GM06990 (cell line): ENCODE measurements at regions not wholly inside any gene's neighbourhood (a gene's known extent, or its start where the extent isn't known, plus 50 kb on each side); places are given as distances from the start of the nearest gene placed in this dataset.
"Not testable (repeated sequence)": the region's sequence is repeated elsewhere in the genome, so short reads cannot be mapped to it uniquely, and the experiment has no call there.

ENCODE experiments used
- DNase-seq: peaks from one replicate; pipeline ENCODE4 v3.0.0-alpha.2; 2011; ENCODE audit not compliant: insufficient read length; ENCODE audit errors: extremely low read depth
- H3K27me3 ChIP-seq: replicated peaks from 2 replicates; pipeline ENCODE4 v1.6.0; 2011; ENCODE audit warnings: low read length; ENCODE audit not compliant: control insufficient read depth, insufficient read depth
- H3K36me3 ChIP-seq: 2 replicates; pipeline ENCODE4 v1.5.1; 2011; ENCODE audit warnings: low read length; ENCODE audit not compliant: control insufficient read depth, insufficient read depth
- H3K4me3 ChIP-seq: replicated peaks from 2 replicates; pipeline ENCODE4 v1.5.1; 2011; ENCODE audit warnings: low read depth, mild to moderate bottlenecking, control low read depth, low read length
- TF ChIP-seq, protein P1 (sequence below): IDR thresholded peaks from 2 replicates; pipeline ENCODE4 v1.5.1; 2011; ENCODE audit warnings: low read length, control low read depth, mild to moderate bottlenecking, inconsistent platforms; ENCODE audit not compliant: insufficient read depth, poor library complexity, severe bottlenecking

DNA sequence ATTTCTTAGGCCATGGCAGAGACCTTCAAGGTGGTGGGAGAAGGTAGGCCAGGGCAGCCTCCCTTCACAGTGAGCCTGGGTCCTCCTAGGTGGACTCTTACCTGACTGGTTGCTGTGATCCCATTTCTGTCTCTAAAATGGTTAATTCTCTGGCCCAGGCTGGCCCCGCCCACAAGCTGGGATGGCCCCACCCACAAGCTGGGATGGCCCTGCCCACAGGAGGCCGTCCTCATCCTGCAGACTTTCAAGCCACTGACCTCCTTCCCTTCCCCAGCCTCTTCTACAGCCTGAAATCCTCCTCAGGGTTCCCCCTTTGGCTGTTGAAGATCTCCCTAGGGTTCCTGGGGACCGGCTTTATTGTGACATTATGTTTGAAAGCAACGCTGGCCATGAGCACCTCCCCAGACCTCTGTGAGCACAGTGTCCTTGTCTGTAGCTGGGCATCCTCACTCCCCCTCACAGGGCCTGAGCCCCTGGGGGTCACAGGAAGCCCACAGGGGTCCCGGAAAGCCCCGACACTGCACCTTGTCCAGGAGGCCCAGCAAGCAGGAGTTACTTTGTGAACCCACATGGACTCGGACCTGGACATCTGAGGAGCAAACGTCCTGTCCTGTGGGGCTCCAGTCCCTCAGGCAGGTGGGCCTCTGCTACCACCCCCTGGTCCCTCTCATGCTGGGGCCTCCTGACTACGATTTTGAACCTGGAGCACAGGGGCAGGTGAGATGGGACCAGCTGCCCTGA lies 621.7 kb downstream of the MATN1 start:
- H3K27me3 ChIP-seq = no peaks in the 10 kb centered on the region; the same call in 1 of the 2 replicates
- H3K4me3 ChIP-seq = no peak overlapping the region
- DNase-seq = no peak
- no peaks in the 10 kb centered on the region for H3K36me3 ChIP-seq
- TF ChIP-seq, protein P1, sequence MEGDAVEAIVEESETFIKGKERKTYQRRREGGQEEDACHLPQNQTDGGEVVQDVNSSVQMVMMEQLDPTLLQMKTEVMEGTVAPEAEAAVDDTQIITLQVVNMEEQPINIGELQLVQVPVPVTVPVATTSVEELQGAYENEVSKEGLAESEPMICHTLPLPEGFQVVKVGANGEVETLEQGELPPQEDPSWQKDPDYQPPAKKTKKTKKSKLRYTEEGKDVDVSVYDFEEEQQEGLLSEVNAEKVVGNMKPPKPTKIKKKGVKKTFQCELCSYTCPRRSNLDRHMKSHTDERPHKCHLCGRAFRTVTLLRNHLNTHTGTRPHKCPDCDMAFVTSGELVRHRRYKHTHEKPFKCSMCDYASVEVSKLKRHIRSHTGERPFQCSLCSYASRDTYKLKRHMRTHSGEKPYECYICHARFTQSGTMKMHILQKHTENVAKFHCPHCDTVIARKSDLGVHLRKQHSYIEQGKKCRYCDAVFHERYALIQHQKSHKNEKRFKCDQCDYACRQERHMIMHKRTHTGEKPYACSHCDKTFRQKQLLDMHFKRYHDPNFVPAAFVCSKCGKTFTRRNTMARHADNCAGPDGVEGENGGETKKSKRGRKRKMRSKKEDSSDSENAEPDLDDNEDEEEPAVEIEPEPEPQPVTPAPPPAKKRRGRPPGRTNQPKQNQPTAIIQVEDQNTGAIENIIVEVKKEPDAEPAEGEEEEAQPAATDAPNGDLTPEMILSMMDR = no peak

DNA sequence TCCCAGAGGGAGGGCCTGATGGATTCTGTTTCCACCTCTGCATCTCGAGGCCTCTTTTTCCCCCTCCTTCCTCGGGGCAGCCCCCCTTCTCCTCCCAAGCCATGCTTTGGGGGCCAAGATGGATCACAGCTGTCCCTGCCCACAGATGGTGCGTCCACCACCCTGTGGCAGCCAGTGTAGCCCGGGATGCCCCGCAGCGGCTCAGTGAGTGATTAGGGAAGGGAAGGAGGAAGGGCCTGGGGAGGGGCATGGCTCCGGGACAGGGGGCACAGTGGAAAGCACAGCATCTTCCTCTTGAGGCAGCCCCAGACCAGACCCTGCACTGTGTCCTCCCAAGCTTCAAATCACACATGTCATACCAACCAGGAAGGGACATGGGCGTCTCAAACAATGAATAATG lies 622.4 kb downstream of the MATN1 start:
- no peaks in the 10 kb centered on the region; the same call in 1 of the 2 replicates for H3K27me3 ChIP-seq

DNA sequence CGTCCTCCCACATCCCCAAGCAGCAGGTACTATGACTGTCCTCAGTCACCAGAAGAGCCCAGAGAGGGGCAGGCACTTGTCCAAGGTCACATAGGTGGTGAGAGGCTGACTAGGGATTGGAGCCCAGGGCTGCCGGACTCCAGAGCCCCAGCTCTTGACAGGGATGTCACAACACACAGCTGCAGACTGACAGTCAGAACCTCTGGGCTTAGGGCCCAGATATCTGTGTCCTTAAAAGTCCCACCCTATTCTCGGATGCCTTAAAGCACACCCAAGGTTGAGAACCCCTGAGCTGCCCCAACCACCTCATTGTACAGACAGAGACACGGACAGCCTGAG lies 622.9 kb downstream of the MATN1 start:
- no peaks in the 10 kb centered on the region for H3K36me3 ChIP-seq
- no peaks in the 10 kb centered on the region; the same call in 1 of the 2 replicates for H3K27me3 ChIP-seq
- no peak for DNase-seq
- H3K4me3 ChIP-seq = no peak overlapping the region
- TF ChIP-seq, protein P1 = no peak

More for the DNA sequence above, 622.4 kb downstream of the MATN1 start:
- Histone ChIP-seq H3K4me3 (no peak overlapping the region), H3K36me3 (no peaks in the 10 kb centered on the region)
- TF ChIP-seq, protein P1 = no peak
- DNase-seq = no peak

DNA sequence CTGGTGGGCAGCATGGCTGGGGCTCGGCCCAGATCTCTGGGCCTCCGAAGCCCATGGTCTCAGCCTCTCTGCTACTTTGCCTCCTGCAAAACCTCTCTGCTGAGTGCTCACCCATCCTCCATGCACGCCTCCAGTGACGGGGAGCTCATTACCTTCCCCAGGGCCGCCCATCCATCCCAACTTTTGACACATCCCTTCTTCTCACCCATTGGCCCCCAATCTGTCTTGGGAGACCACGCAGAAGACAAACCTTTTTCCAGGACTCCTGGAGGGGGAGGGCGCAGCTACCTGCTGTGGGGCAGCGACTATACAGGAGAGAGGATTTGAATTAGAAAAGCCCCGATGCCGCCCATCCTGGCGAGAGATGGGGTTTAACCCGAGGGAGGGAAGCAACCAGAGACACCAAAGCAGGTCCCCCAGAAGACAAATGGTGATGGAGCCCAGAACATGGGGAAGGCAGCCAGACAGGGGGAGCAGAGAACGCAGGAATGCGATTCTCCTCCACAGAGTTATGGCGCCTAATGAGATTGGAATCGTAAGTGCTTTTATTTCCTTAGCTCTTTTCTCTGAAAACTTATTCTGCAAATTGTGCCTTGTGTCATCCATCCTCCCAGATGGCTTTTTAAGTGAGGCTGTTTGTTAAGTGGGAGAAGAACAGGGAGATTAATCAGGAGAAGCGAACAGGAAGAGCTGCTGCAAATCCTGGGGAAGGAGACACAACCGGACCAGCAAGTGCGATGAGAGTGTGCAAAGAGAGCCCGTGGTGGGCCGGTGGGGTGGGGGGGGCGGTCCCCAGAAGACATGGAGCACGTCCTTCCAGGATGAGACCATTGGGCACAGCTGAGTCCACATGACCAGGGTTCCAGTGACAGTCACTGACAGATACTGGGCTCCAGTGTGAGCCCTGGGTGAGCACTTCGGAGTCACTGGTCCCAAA lies 623.5 kb downstream of the MATN1 start:
- H3K4me3 ChIP-seq = no peak overlapping the region

DNA sequence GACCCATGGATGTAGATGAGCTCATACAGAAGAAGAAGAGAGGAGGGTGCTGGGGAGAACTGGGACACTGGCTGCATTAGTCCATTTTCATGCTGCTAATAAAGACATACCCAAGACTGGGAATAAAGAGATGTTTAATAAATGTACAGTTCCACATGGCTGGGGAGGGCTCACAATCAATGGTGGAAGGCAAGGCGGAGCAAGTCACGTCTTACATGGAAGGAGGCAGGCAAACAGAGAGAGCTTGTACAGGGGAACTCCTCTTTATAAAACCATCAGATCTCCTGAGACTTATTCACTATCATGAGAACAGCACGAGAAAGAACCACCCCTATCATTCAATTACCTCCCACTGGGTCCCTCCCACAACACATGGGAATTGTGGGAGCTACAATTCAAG lies 625.5 kb downstream of the MATN1 start:
- not testable (repeated sequence) for H3K4me3 ChIP-seq, DNase-seq, H3K27me3 ChIP-seq, H3K36me3 ChIP-seq

More for the DNA sequence above, 623.5 kb downstream of the MATN1 start:
- Histone ChIP-seq H3K36me3 (no peaks in the 10 kb centered on the region), H3K27me3 (no peaks in the 10 kb centered on the region; the same call in 1 of the 2 replicates)
- DNase-seq = no peak
- TF ChIP-seq, protein P1 = no peak

DNA sequence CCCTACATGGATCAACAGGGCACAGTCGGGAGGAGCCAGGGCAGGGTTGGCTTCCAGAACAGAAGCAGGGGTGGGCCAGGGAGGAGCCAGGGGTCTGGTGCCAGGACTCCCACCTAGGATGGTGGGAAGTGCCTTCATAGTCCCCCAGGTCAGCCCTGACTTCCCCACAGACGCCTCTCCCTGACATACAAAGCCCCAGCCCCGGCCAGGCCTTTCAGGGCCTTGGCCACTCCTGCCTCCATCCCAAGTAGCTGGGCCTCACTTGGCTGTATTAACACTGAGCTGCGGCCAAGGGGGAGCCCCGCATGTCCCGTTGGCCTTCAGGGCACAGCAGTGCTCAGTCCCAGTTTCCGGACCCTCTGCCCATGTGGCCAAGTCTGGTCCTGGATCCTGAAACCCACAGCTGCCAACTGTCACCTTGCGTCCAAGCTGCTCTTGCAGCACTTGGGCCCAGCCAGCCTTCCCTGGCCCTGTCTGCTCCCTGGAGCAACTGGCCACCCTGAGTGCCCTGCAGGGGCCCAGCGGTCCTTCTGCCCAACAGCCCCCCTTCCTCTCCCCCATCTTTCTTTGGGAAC lies 627.8 kb downstream of the MATN1 start:
- H3K27me3 ChIP-seq = no peaks in the 10 kb centered on the region
- DNase-seq = no peak
- no peak overlapping the region for H3K4me3 ChIP-seq
- H3K36me3 ChIP-seq = no peaks in the 10 kb centered on the region
- TF ChIP-seq, protein P1 = no peak
